ENCODE measurements at regions not wholly inside any gene's neighbourhood (a gene's known extent, or its start where the extent isn't known, plus 50 kb on each side); places are given as distances from the start of the nearest gene placed in this dataset.

- ATAC-seq (replicated peaks; ENCODE audit: extremely low read depth, poor library complexity, severe bottlenecking), result no peak
- H3K4me3 Mint-ChIP-seq, result no peak overlapping the region
- no peaks in the 10 kb centered on the region for H3K36me3 Mint-ChIP-seq (ENCODE audit: insufficient read depth)
- no peak overlapping the region for H3K27ac Mint-ChIP-seq (ENCODE audit: low read depth)
- H3K9me3 Mint-ChIP-seq, result no peaks in the 10 kb centered on the region
- no peaks in the 10 kb centered on the region for H3K27me3 Mint-ChIP-seq
- H3K4me1 Mint-ChIP-seq, result peaks cover 6% of the 10 kb centered on the region
- DNase-seq (ENCODE audit: low spot score in 2 of 2), result no peak
Measured at GRCh38 chr1:58997637-58998036, 213.8 kb upstream of the JUN start.

- Mint-ChIP-seq H3K27ac (ENCODE audit: low read depth) (no peak overlapping the region), H3K36me3 (ENCODE audit: insufficient read depth) (no peaks in the 10 kb centered on the region), H3K9me3 (no peaks in the 10 kb centered on the region), H3K4me3 (no peak overlapping the region), H3K27me3 (no peaks in the 10 kb centered on the region), H3K4me1 (peaks cover 9% of the 10 kb centered on the region)
- DNase-seq (ENCODE audit: low spot score in 2 of 2), result no peak
- no peak for ATAC-seq (replicated peaks; ENCODE audit: extremely low read depth, poor library complexity, severe bottlenecking)
Measured at GRCh38 chr1:58999676-59000075, 215.8 kb upstream of the JUN start.

- ATAC-seq (replicated peaks; ENCODE audit: extremely low read depth, poor library complexity, severe bottlenecking), result no peak
- H3K27ac Mint-ChIP-seq (ENCODE audit: low read depth), result peak overlapping the region; percentile 86
- no peak for DNase-seq (ENCODE audit: low spot score in 2 of 2)
- H3K4me1 Mint-ChIP-seq, result peaks cover 32% of the 10 kb centered on the region
- no peaks in the 10 kb centered on the region for H3K27me3 Mint-ChIP-seq
- H3K4me3 Mint-ChIP-seq, result peak overlapping the region; percentile 4
- H3K9me3 Mint-ChIP-seq, result no peaks in the 10 kb centered on the region
- peaks cover 3% of the 10 kb centered on the region for H3K36me3 Mint-ChIP-seq (ENCODE audit: insufficient read depth)
Measured at GRCh38 chr1:59004755-59005154, 220.9 kb upstream of the JUN start.

- peak overlapping the region; percentile 86 for H3K27ac Mint-ChIP-seq (ENCODE audit: low read depth)
- peaks cover 3% of the 10 kb centered on the region for H3K36me3 Mint-ChIP-seq (ENCODE audit: insufficient read depth)
- H3K4me1 Mint-ChIP-seq, result peaks cover 32% of the 10 kb centered on the region
- peak overlapping the region; percentile 14 for H3K4me3 Mint-ChIP-seq
- no peaks in the 10 kb centered on the region for H3K9me3 Mint-ChIP-seq
- no peaks in the 10 kb centered on the region for H3K27me3 Mint-ChIP-seq
- ATAC-seq (replicated peaks; ENCODE audit: extremely low read depth, poor library complexity, severe bottlenecking) (peak; percentile 76), DNase-seq (ENCODE audit: low spot score in 2 of 2) (no peak)
Measured at GRCh38 chr1:59005491-59006288, 221.8 kb upstream of the JUN start.

GRCh38 chr1:59006289-59006658, 222.4 kb upstream of the JUN start:
- Mint-ChIP-seq H3K4me3 (peak overlapping the region; percentile 14), H3K9me3 (no peaks in the 10 kb centered on the region), H3K36me3 (ENCODE audit: insufficient read depth) (peaks cover 3% of the 10 kb centered on the region), H3K4me1 (peaks cover 32% of the 10 kb centered on the region), H3K27me3 (no peaks in the 10 kb centered on the region), H3K27ac (ENCODE audit: low read depth) (peak overlapping the region; percentile 86)
- no peak for DNase-seq (ENCODE audit: low spot score in 2 of 2)
- no peak for ATAC-seq (replicated peaks; ENCODE audit: extremely low read depth, poor library complexity, severe bottlenecking)

- Mint-ChIP-seq H3K36me3 (ENCODE audit: insufficient read depth) (peaks cover 3% of the 10 kb centered on the region), H3K27me3 (no peaks in the 10 kb centered on the region), H3K9me3 (no peaks in the 10 kb centered on the region), H3K4me1 (peaks cover 32% of the 10 kb centered on the region), H3K27ac (ENCODE audit: low read depth) (no peak overlapping the region), H3K4me3 (no peak overlapping the region)
- no peak for ATAC-seq (replicated peaks; ENCODE audit: extremely low read depth, poor library complexity, severe bottlenecking)
- DNase-seq (ENCODE audit: low spot score in 2 of 2), result no peak
Measured at GRCh38 chr1:59006932-59007331, 223.1 kb upstream of the JUN start.

GRCh38 chr1:59007429-59007819, 223.6 kb upstream of the JUN start:
- peaks cover 32% of the 10 kb centered on the region for H3K4me1 Mint-ChIP-seq
- DNase-seq (ENCODE audit: low spot score in 2 of 2) (no peak), ATAC-seq (replicated peaks; ENCODE audit: extremely low read depth, poor library complexity, severe bottlenecking) (no peak)
- no peak overlapping the region for H3K27ac Mint-ChIP-seq (ENCODE audit: low read depth)
- H3K27me3 Mint-ChIP-seq, result no peaks in the 10 kb centered on the region
- H3K36me3 Mint-ChIP-seq (ENCODE audit: insufficient read depth), result peaks cover 3% of the 10 kb centered on the region
- no peak overlapping the region for H3K4me3 Mint-ChIP-seq
- no peaks in the 10 kb centered on the region for H3K9me3 Mint-ChIP-seq

GRCh38 chr1:59007820-59008598, 224.2 kb upstream of the JUN start:
- Mint-ChIP-seq H3K27me3 (no peaks in the 10 kb centered on the region), H3K4me3 (no peak overlapping the region), H3K4me1 (peaks cover 32% of the 10 kb centered on the region), H3K9me3 (no peaks in the 10 kb centered on the region), H3K27ac (ENCODE audit: low read depth) (no peak overlapping the region), H3K36me3 (ENCODE audit: insufficient read depth) (peaks cover 3% of the 10 kb centered on the region)
- DNase-seq (ENCODE audit: low spot score in 2 of 2) (no peak), ATAC-seq (replicated peaks; ENCODE audit: extremely low read depth, poor library complexity, severe bottlenecking) (no peak)

- no peaks in the 10 kb centered on the region for H3K27me3 Mint-ChIP-seq
- peaks cover 32% of the 10 kb centered on the region for H3K4me1 Mint-ChIP-seq
- DNase-seq (ENCODE audit: low spot score in 2 of 2) (no peak), ATAC-seq (replicated peaks; ENCODE audit: extremely low read depth, poor library complexity, severe bottlenecking) (no peak)
- H3K27ac Mint-ChIP-seq (ENCODE audit: low read depth), result no peak overlapping the region
- no peak overlapping the region for H3K4me3 Mint-ChIP-seq
- H3K36me3 Mint-ChIP-seq (ENCODE audit: insufficient read depth), result peaks cover 3% of the 10 kb centered on the region
- H3K9me3 Mint-ChIP-seq, result no peaks in the 10 kb centered on the region
Measured at GRCh38 chr1:59008599-59009347, 224.9 kb upstream of the JUN start.

- ATAC-seq (replicated peaks; ENCODE audit: extremely low read depth, poor library complexity, severe bottlenecking) (no peak), DNase-seq (ENCODE audit: low spot score in 2 of 2) (no peak)
- no peaks in the 10 kb centered on the region for H3K9me3 Mint-ChIP-seq
- H3K27me3 Mint-ChIP-seq, result no peaks in the 10 kb centered on the region
- H3K36me3 Mint-ChIP-seq (ENCODE audit: insufficient read depth), result peaks cover 1% of the 10 kb centered on the region
- no peak overlapping the region for H3K27ac Mint-ChIP-seq (ENCODE audit: low read depth)
- H3K4me3 Mint-ChIP-seq, result no peak overlapping the region
- peaks cover 20% of the 10 kb centered on the region for H3K4me1 Mint-ChIP-seq
Measured at GRCh38 chr1:59011663-59012062, 227.8 kb upstream of the JUN start.

GRCh38 chr1:59012378-59012777, 228.5 kb upstream of the JUN start:
- DNase-seq (ENCODE audit: low spot score in 2 of 2) (no peak), ATAC-seq (replicated peaks; ENCODE audit: extremely low read depth, poor library complexity, severe bottlenecking) (no peak)
- no peak overlapping the region for H3K4me3 Mint-ChIP-seq
- no peaks in the 10 kb centered on the region for H3K27me3 Mint-ChIP-seq
- H3K36me3 Mint-ChIP-seq (ENCODE audit: insufficient read depth), result peaks cover 1% of the 10 kb centered on the region
- H3K27ac Mint-ChIP-seq (ENCODE audit: low read depth), result no peak overlapping the region
- H3K4me1 Mint-ChIP-seq, result peaks cover 12% of the 10 kb centered on the region
- H3K9me3 Mint-ChIP-seq, result no peaks in the 10 kb centered on the region

GRCh38 chr1:59013276-59013927, 229.6 kb upstream of the JUN start:
- Mint-ChIP-seq H3K27me3 (no peaks in the 10 kb centered on the region), H3K9me3 (peaks cover under 1% of the 10 kb centered on the region), H3K4me3 (no peak overlapping the region), H3K4me1 (peaks cover 13% of the 10 kb centered on the region), H3K27ac (ENCODE audit: low read depth) (no peak overlapping the region), H3K36me3 (ENCODE audit: insufficient read depth) (peaks cover 1% of the 10 kb centered on the region)
- DNase-seq (ENCODE audit: low spot score in 2 of 2) (no peak), ATAC-seq (replicated peaks; ENCODE audit: extremely low read depth, poor library complexity, severe bottlenecking) (no peak)
